NCI-H2196 (cell line): ENCODE measurements at regions not wholly inside any gene's neighbourhood (a gene's known extent, or its start where the extent isn't known, plus 50 kb on each side); places are given as distances from the start of the nearest gene placed in this dataset.

Experiments
- DNase-seq: peaks from one replicate; lab custom pipeline; 2025; ENCODE audit not compliant: unreplicated experiment; lab: John Stamatoyannopoulos, UW

GRCh38 chr12:125222876-125223275 is 157.6 kb downstream of the AACS start:
- no peak for DNase-seq

- no peak for DNase-seq
These were observed 160.4 kb downstream of the AACS start for GRCh38 chr12:125225641-125226040.

- no peak for DNase-seq
These were observed 163.5 kb downstream of the AACS start for GRCh38 chr12:125228519-125229260.

GRCh38 chr12:125229878-125230530 is 164.8 kb downstream of the AACS start:
- no peak for DNase-seq

GRCh38 chr12:125233319-125233718 is 168.1 kb downstream of the AACS start:
- no peak for DNase-seq

GRCh38 chr12:125239563-125239962 is 174.3 kb downstream of the AACS start:
- DNase-seq: no peak

GRCh38 chr12:125240717-125241116 is 175.5 kb downstream of the AACS start:
- no peak for DNase-seq

GRCh38 chr12:125243811-125244210 is 178.6 kb downstream of the AACS start:
- DNase-seq: no peak

- no peak for DNase-seq
These were observed 179.1 kb downstream of the AACS start for GRCh38 chr12:125244338-125244737.

- DNase-seq: no peak
These were observed 180.6 kb downstream of the AACS start for GRCh38 chr12:125245581-125246557.

- no peak for DNase-seq
These were observed 182.2 kb downstream of the AACS start for GRCh38 chr12:125247477-125247876.

- DNase-seq: no peak
These were observed 184.0 kb downstream of the AACS start for GRCh38 chr12:125249066-125249824.

GRCh38 chr12:125249932-125250331 is 184.7 kb downstream of the AACS start:
- DNase-seq: no peak

GRCh38 chr12:125254236-125254635 is 189.0 kb downstream of the AACS start:
- no peak for DNase-seq

GRCh38 chr12:125254856-125255255 is 189.6 kb downstream of the AACS start:
- no peak for DNase-seq

GRCh38 chr12:125255935-125256633 is 190.8 kb downstream of the AACS start:
- DNase-seq: no peak

- DNase-seq: no peak
These were observed 191.3 kb downstream of the AACS start for GRCh38 chr12:125256634-125256936.

GRCh38 chr12:125259178-125259867 is 194.1 kb downstream of the AACS start:
- DNase-seq: no peak

GRCh38 chr12:125262851-125263250 is 197.6 kb downstream of the AACS start:
- DNase-seq: no peak

- DNase-seq: no peak
These were observed 198.2 kb downstream of the AACS start for GRCh38 chr12:125263385-125263784.
